HAP-1 (cell line): ENCODE measurements at regions not wholly inside any gene's neighbourhood (a gene's known extent, or its start where the extent isn't known, plus 50 kb on each side); places are given as distances from the start of the nearest gene placed in this dataset.
A peak's percentile ranks its signal among the peaks of the same experiment; 100 is the strongest.
"Not testable (repeated sequence)": the region's sequence is repeated elsewhere in the genome, so short reads cannot be mapped to it uniquely, and the experiment has no call there.

Experiments
- DNase-seq, 2 experiments: peaks; one replicate each; pipeline ENCODE4 v3.0.0-alpha.2; 2016 to 2020; ENCODE audit warnings: low spot score in 2 of 2
- H3K27me3 ChIP-seq: fragments of 250-450 bp; sonication (Bioruptor Pico); 2 replicates; pipeline ENCODE4 v1.5.1; 2020; ENCODE audit warnings: low read depth, mild to moderate bottlenecking, moderate library complexity
- H3K36me3 ChIP-seq: fragments of 250-450 bp; sonication (Bioruptor Pico); replicated peaks from 2 replicates; pipeline ENCODE4 v1.5.1; 2020; ENCODE audit warnings: mild to moderate bottlenecking
- H3K4me1 ChIP-seq: fragments of 250-450 bp; sonication (Bioruptor Pico); 2 replicates; pipeline ENCODE4 v1.5.1; 2020; ENCODE audit warnings: mild to moderate bottlenecking
- H3K4me3 ChIP-seq: fragments of 250-450 bp; sonication (Bioruptor Pico); 2 replicates; pipeline ENCODE4 v1.5.1; 2020; ENCODE audit warnings: mild to moderate bottlenecking, moderate library complexity
- H3K9me3 ChIP-seq: fragments of 250-450 bp; sonication (Bioruptor Pico); 2 replicates; pipeline ENCODE4 v1.5.1; 2020; ENCODE audit warnings: mild to moderate bottlenecking, moderate library complexity
- in situ Hi-C: fragments of 300-500 bp; cut with MboI; formaldehyde crosslinking; loops from 3 replicates; pipeline ENCODE4 v1.14.3; 2020; ENCODE audit warnings: low sequenced_read_pairs, inconsistent platforms, mixed read lengths

GRCh38 chr3:56935811-56936210 lies 124.7 kb upstream of the SPATA12 start:
- no peak for DNase-seq
- no peaks in the 10 kb centered on the region for H3K9me3 ChIP-seq
- no peaks in the 10 kb centered on the region for H3K4me1 ChIP-seq
- H3K36me3 ChIP-seq = no peaks in the 10 kb centered on the region
- in situ Hi-C loops = no loop called here
- H3K4me3 ChIP-seq = no peak overlapping the region
- no peaks in the 10 kb centered on the region for H3K27me3 ChIP-seq

GRCh38 chr3:56934481-56934880 lies 126.0 kb upstream of the SPATA12 start:
- DNase-seq, H3K9me3 ChIP-seq, H3K27me3 ChIP-seq, H3K4me3 ChIP-seq, H3K36me3 ChIP-seq, H3K4me1 ChIP-seq, in situ Hi-C loops: not testable (repeated sequence)

DNA sequence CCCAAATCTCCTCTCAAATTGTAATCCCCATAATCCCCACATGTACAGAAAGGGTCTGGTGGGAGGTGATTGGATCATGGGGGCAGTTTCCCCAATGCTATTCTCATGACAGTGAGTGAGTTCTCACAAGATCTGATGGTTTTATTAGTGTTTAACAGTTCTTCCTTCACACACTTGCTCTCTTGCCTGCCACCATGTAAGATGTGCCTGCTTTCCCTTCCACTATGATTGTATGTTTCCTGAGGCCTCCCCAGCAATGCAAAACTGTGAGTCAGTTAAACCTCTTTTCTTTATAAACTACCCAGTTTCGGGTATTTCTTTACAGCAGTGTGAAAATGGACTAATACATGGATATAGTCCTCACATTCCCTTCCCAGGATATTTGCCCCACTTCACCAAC lies 126.7 kb upstream of the SPATA12 start:
- in situ Hi-C loops = no loop called here
- H3K4me3 ChIP-seq = no peak overlapping the region
- no peaks in the 10 kb centered on the region for H3K4me1 ChIP-seq
- no peaks in the 10 kb centered on the region for H3K9me3 ChIP-seq
- H3K27me3 ChIP-seq = no peaks in the 10 kb centered on the region
- no peaks in the 10 kb centered on the region for H3K36me3 ChIP-seq
- DNase-seq = no peak

- H3K9me3 ChIP-seq = no peaks in the 10 kb centered on the region
- no peak overlapping the region for H3K4me3 ChIP-seq
- in situ Hi-C loops = no loop called here
- no peak for DNase-seq
- H3K4me1 ChIP-seq = no peaks in the 10 kb centered on the region
- no peaks in the 10 kb centered on the region for H3K36me3 ChIP-seq
- no peaks in the 10 kb centered on the region for H3K27me3 ChIP-seq
Observed at GRCh38 chr3:56932866-56933265, 127.6 kb upstream of the SPATA12 start.

DNA sequence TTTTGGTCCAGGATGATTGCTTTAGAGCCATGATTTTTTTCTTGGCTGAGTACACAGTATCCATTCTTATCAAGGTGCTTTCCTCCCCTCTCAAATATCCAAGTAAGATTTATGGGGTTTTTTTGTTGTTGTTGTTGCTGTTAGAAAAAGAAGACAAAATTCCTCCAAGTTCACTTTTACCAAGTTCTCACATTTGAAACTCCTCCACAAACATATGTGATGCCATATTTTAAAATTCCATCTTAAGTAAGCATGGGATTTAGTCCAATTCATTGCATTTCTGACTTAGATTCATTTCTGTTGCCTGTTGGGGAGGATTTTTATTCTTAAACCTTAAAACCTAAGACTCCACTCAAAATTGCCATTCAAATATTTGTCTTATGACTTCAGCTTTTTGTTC lies 128.6 kb upstream of the SPATA12 start:
- Histone ChIP-seq H3K9me3 (no peaks in the 10 kb centered on the region), H3K36me3 (no peaks in the 10 kb centered on the region), H3K27me3 (no peaks in the 10 kb centered on the region), H3K4me1 (no peaks in the 10 kb centered on the region), H3K4me3 (no peak overlapping the region)
- in situ Hi-C loops = no loop called here
- no peak for DNase-seq

- H3K4me3 ChIP-seq = no peak overlapping the region
- H3K9me3 ChIP-seq = no peaks in the 10 kb centered on the region
- in situ Hi-C loops = no loop called here
- DNase-seq = no peak
- H3K27me3 ChIP-seq = no peaks in the 10 kb centered on the region
- H3K36me3 ChIP-seq = no peaks in the 10 kb centered on the region
- no peaks in the 10 kb centered on the region for H3K4me1 ChIP-seq
Observed at GRCh38 chr3:56930706-56931105, 129.0 kb upstream of the ARHGEF3 start.

DNA sequence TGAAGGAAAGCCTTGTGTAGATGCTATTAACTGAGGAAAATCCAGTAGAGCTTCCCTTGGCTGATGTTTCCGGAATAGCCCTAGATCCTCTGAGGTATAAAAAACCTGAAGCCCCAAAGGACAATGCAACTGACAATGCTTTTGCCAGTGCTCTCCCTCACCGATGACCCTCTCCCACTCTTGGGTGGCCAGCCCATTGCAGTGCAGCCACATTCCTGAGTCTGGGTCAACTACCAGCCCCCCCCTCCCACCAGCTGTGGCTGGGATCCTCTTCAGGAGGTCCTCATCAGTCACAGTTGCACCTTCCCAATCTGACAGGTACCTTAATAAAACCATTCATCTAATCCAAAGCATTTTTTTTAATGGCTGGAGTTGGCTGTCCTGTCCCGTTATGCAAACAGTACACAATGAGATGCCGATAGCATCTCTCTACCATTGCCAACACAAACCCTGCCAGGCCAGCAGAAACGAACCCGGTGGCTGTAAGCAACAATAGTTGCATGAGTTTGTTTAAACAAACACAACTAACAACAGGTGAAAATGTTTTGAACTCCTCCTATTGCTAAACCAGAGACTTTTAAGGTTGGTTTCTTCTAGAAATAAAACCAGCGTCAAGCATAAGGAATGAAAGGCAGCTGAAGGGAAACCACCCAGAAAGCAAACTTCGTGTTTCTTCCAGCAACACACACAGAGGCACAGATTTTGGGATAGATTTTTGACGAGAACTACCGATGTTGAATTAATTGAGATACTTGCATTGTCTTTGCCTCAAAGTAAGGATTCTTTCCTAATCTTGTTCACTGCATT lies 128.3 kb upstream of the ARHGEF3 start:
- no peak for DNase-seq
- Histone ChIP-seq H3K4me1 (no peaks in the 10 kb centered on the region), H3K27me3 (no peaks in the 10 kb centered on the region), H3K36me3 (no peaks in the 10 kb centered on the region), H3K9me3 (no peaks in the 10 kb centered on the region), H3K4me3 (no peak overlapping the region)
- in situ Hi-C loops = no loop called here

DNA sequence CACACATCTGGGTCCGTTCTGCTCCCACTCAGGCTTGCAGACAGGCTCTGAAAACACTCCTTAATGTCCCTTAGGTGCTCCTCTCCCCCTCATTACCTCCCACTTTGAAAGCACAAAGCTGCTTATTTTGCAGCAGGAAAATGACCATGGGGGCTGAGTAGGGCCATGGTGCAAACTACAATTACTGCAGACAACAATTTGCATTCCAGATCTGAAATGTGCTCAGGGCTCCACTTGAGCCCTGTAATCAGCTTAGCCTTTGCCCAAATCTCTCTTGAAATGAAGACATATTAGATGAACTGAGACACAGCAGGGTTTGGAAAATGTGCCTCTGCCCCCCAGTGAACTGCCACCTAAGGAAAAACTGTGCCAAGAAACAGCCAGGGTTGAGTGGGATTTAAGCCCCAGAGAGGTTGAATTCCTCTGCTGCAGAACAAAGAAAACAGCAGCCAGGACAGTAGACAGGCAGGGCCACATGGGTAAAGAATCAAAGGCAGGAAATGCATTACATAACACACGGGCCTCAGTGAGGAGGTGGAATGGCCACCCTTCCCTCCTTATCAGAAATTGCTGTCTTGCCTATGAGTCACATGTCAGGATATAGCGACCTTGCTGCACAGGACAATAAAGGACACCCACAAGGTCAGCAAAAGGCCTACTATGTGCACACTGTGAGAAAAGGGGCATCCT lies 126.8 kb upstream of the ARHGEF3 start:
- in situ Hi-C loops = no loop called here
- Histone ChIP-seq H3K4me1 (no peaks in the 10 kb centered on the region), H3K9me3 (no peaks in the 10 kb centered on the region), H3K27me3 (no peaks in the 10 kb centered on the region), H3K36me3 (no peaks in the 10 kb centered on the region), H3K4me3 (no peak overlapping the region)
- DNase-seq = no peak

DNA sequence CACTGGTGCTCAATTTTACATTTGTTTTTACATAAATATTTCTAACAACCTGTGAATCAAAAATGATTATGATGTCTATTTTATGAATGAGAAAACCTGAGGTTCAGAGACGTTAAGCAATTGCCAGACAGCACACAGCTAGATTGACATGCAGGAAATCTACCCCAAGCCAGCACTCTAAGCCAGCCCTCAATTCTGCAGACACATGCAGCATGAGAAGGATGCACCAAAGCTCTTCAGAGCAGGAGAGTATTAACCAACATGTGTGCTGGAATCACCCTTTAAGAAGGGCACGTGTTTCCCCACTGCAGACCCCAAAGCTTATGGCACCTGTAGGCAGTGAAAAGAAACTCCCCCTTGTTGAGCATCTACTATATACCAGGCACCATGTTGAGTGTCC lies 126.1 kb upstream of the ARHGEF3 start:
- H3K9me3 ChIP-seq = no peaks in the 10 kb centered on the region
- in situ Hi-C loops = no loop called here
- no peak for DNase-seq

DNA sequence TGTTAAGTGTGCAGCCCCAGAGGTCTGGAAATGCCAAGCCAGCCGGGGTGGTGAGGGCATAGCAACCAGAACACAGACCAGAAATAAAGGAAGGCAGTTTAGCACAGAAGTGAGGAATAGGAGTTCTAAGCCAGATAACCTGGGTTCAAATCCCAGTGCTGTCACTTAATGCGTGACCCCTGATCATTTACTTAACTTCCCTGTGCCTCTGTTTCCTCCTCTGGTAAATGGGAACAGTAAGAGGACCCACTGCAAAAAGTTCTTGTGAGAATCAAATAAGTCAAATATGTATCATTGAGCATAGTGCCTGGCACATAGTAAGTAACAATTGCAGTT lies 125.2 kb upstream of the ARHGEF3 start:
- Histone ChIP-seq H3K4me1 (no peaks in the 10 kb centered on the region), H3K27me3 (no peaks in the 10 kb centered on the region), H3K4me3 (no peak overlapping the region), H3K9me3 (no peaks in the 10 kb centered on the region), H3K36me3 (no peaks in the 10 kb centered on the region)
- in situ Hi-C loops = no loop called here
- no peak for DNase-seq

More for the DNA sequence above, 126.1 kb upstream of the ARHGEF3 start:
- Histone ChIP-seq H3K27me3 (no peaks in the 10 kb centered on the region), H3K4me1 (no peaks in the 10 kb centered on the region), H3K4me3 (no peak overlapping the region), H3K36me3 (no peaks in the 10 kb centered on the region)

- Histone ChIP-seq H3K4me3 (no peak overlapping the region), H3K9me3 (no peaks in the 10 kb centered on the region), H3K4me1 (no peaks in the 10 kb centered on the region), H3K36me3 (no peaks in the 10 kb centered on the region), H3K27me3 (no peaks in the 10 kb centered on the region)
- no peak for DNase-seq
- in situ Hi-C loops = no loop called here
Observed at GRCh38 chr3:56926243-56926946, 124.6 kb upstream of the ARHGEF3 start.

GRCh38 chr3:56924700-56925099 lies 123.0 kb upstream of the ARHGEF3 start:
- H3K4me1 ChIP-seq, in situ Hi-C loops, H3K36me3 ChIP-seq, H3K4me3 ChIP-seq, DNase-seq, H3K27me3 ChIP-seq, H3K9me3 ChIP-seq: not testable (repeated sequence)

DNA sequence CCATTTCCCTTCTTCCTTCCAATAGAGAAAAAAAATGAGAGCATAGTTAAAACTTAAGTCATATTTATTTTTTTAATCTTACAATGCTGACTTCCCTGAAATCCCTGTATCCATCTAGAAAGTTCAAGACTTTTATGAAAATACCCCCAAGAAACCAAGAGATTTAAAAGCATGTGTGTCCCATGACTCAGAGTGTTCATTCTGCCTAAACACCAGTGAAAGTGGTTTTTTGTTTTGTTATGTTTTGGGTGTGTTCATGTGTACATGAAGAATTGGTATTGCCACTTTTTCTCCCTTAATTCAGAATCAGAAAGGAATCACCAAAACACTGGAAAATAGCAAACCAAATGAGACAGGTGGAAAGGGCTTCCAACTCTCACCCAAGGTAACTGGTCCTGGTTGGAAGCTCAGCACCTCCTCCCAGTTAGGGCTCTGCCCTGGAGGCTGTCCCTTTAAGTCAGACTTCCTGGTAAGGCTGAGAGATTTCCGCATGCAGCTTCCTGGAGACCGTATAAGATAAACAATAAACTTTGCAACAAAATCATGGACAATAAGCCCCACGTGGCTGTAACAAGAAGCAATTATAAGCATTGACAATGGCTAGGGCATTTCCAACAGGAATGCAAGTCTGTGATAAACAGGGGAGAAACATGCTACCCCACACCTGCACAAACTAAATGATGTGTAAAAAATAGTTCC lies 121.9 kb upstream of the ARHGEF3 start:
- Histone ChIP-seq H3K9me3 (no peaks in the 10 kb centered on the region), H3K4me3 (no peak overlapping the region), H3K36me3 (no peaks in the 10 kb centered on the region), H3K27me3 (no peaks in the 10 kb centered on the region), H3K4me1 (no peaks in the 10 kb centered on the region)
- DNase-seq = peak; percentile 27 to 31
- in situ Hi-C loops = no loop called here
